PC-3 (cell line): ENCODE measurements at regions not wholly inside any gene's neighbourhood (a gene's known extent, or its start where the extent isn't known, plus 50 kb on each side); places are given as distances from the start of the nearest gene placed in this dataset.

Experiments used
- ATAC-seq: fragments of 200-7000 bp; cut with Tn5 transposase; 2 replicates; pipeline ENCODE4 v1.9.1; 2020; ENCODE audit warnings: mild to moderate bottlenecking, moderate library complexity
- BruUV-seq: library from RNA; stranded (reverse); fragments of 400-500 nt; replicated peaks from 2 replicates; lab custom pipeline; 2021; lab: Mats Ljungman, UMichigan
- CTCF ChIA-PET: fragments of 300-600 bp; sonication (Branson Sonifier 250); formaldehyde crosslinking; loops from one replicate; lab custom pipeline; 2022; ENCODE audit warnings: antibody characterized with exemption; lab: Charles Lee
- POLR2A ChIA-PET: fragments of 300-600 bp; sonication (Branson Sonifier 250); formaldehyde crosslinking; loops from one replicate; lab custom pipeline; 2022; ENCODE audit warnings: antibody characterized with exemption; ENCODE audit not compliant: unreplicated experiment; lab: Charles Lee
- DNase-seq: peaks from one replicate; pipeline ENCODE4 v3.0.0-alpha.2; 2015
- H2AFZ ChIP-seq: fragments of 300-600 bp; sonication (generic); 2 replicates; pipeline ENCODE4 v1.6.0; 2016; ENCODE audit warnings: antibody characterized with exemption, low read length
- H3F3A ChIP-seq: fragments of 300-600 bp; sonication (generic); one replicate; pipeline ENCODE4 v1.6.0; 2017; ENCODE audit warnings: antibody characterized with exemption, low read length, control low read depth, mild to moderate bottlenecking; ENCODE audit not compliant: unreplicated experiment
- H3K27ac ChIP-seq: fragments of 300-600 bp; sonication (generic); 2 replicates; pipeline ENCODE4 v1.5.1; 2016; ENCODE audit warnings: mild to moderate bottlenecking, low read length
- H3K27me3 ChIP-seq: fragments of 300-600 bp; sonication (generic); 2 replicates; pipeline ENCODE4 v1.6.1; 2016; ENCODE audit warnings: low read length, mixed read lengths
- H3K36me3 ChIP-seq: fragments of 300-600 bp; sonication (generic); 2 replicates; pipeline ENCODE4 v1.6.1; 2016; ENCODE audit warnings: low read depth, mixed run types, low read length, mixed read lengths
- H3K4me1 ChIP-seq: fragments of 300-600 bp; sonication (generic); 2 replicates; pipeline ENCODE4 v1.5.1; 2016; ENCODE audit warnings: low read length; ENCODE audit not compliant: insufficient read depth
- H3K4me2 ChIP-seq: fragments of 300-600 bp; sonication (generic); 2 replicates; pipeline ENCODE4 v1.6.0; 2016; ENCODE audit warnings: low read length
- H3K4me3 ChIP-seq: fragments of 300-600 bp; sonication (generic); 2 replicates; pipeline ENCODE4 v1.5.1; 2016; ENCODE audit warnings: mild to moderate bottlenecking, low read length, mixed read lengths
- H3K79me2 ChIP-seq: fragments of 300-600 bp; sonication (generic); 2 replicates; pipeline ENCODE4 v1.6.1; 2017; ENCODE audit warnings: low read length, mixed read lengths
- H3K9ac ChIP-seq: fragments of 300-600 bp; sonication (generic); 2 replicates; pipeline ENCODE4 v1.6.0; 2016; ENCODE audit warnings: mild to moderate bottlenecking, low read length
- H3K9me2 ChIP-seq: fragments of 300-600 bp; sonication (generic); replicated peaks from 2 replicates; pipeline ENCODE4 v1.6.1; 2016; ENCODE audit warnings: mixed run types, low read length, mixed read lengths
- H3K9me3 ChIP-seq: fragments of 300-600 bp; sonication (generic); 2 replicates; pipeline ENCODE4 v1.6.1; 2016; ENCODE audit warnings: low read length, mixed read lengths
- H4K20me1 ChIP-seq: fragments of 300-600 bp; sonication (generic); 2 replicates; pipeline ENCODE4 v1.6.1; 2016; ENCODE audit warnings: low read length, mixed read lengths
- CTCF ChIP-seq: fragments of 300-600 bp; sonication (generic); conservative IDR thresholded peaks from 2 replicates; pipeline ENCODE4 v1.5.1; 2017; ENCODE audit warnings: antibody characterized with exemption, low read depth, mild to moderate bottlenecking, low read length
- EZH2 ChIP-seq: fragments of 300-600 bp; sonication (generic); IDR thresholded peaks from one replicate; pipeline ENCODE4 v1.6.1; 2017; ENCODE audit warnings: antibody characterized with exemption, mild to moderate bottlenecking, low read length; ENCODE audit not compliant: unreplicated experiment
- EZH2phosphoT487 ChIP-seq: fragments of 300-600 bp; sonication (generic); IDR thresholded peaks from 2 replicates; pipeline ENCODE4 v1.6.1; 2018; ENCODE audit warnings: mild to moderate bottlenecking, antibody characterized with exemption, low read length, borderline replicate concordance
- intact Hi-C: fragments of 100-400 bp; cut with micrococcal nuclease; formaldehyde crosslinking; loops from 2 replicates; pipeline ENCODE4 v1.9.0; 2023

GRCh38 chr14:34354556-34354955 is 107.5 kb downstream of the SPTSSA start:
- peak; percentile 35 for ATAC-seq
- POLR2A ChIA-PET = no interaction called here
- Histone ChIP-seq H3F3A (no peaks in the 10 kb centered on the region), H3K27ac (peak overlapping the region; percentile 69), H2AFZ (no peak overlapping the region), H3K9me2 (no peaks in the 10 kb centered on the region), H3K79me2 (no peaks in the 10 kb centered on the region), H3K9ac (no peak overlapping the region), H4K20me1 (no peaks in the 10 kb centered on the region), H3K4me1 (peaks cover 26% of the 10 kb centered on the region), H3K27me3 (no peaks in the 10 kb centered on the region), H3K36me3 (no peaks in the 10 kb centered on the region), H3K4me2 (no peak overlapping the region; the same call in 1 of the 2 replicates), H3K9me3 (no peaks in the 10 kb centered on the region), H3K4me3 (no peak overlapping the region)
- CTCF ChIA-PET = no interaction called here
- BruUV-seq = no TSS peak
- peak; percentile 17 for DNase-seq
- intact Hi-C loops = no loop called here
- TF ChIP-seq EZH2phosphoT487 = no peak
- no peak for TF ChIP-seq CTCF
- TF ChIP-seq EZH2 = no peak

- no peak overlapping the region for H2AFZ ChIP-seq
- H3K36me3 ChIP-seq = no peaks in the 10 kb centered on the region
- BruUV-seq = no TSS peak
- ATAC-seq (no peak), DNase-seq (no peak)
- intact Hi-C loops = no loop called here
- H3K27ac ChIP-seq = no peak overlapping the region
- peaks cover 16% of the 10 kb centered on the region for H3K4me1 ChIP-seq
- no peaks in the 10 kb centered on the region for H3K9me3 ChIP-seq
- TF ChIP-seq EZH2 = no peak
- no peaks in the 10 kb centered on the region for H3K9me2 ChIP-seq
- no peaks in the 10 kb centered on the region for H4K20me1 ChIP-seq
- ChIA-PET POLR2A (no interaction called here), CTCF (no interaction called here)
- no peaks in the 10 kb centered on the region for H3K27me3 ChIP-seq
- H3K4me3 ChIP-seq = no peak overlapping the region
- no peak overlapping the region for H3K4me2 ChIP-seq
- no peaks in the 10 kb centered on the region for H3F3A ChIP-seq
- no peaks in the 10 kb centered on the region for H3K79me2 ChIP-seq
- no peak overlapping the region for H3K9ac ChIP-seq
Measured at GRCh38 chr14:34350903-34351302, 111.1 kb downstream of the SPTSSA start.

GRCh38 chr14:34348592-34348991 is 113.4 kb downstream of the SPTSSA start:
- Histone ChIP-seq H3K9ac (no peak overlapping the region), H3K36me3 (no peaks in the 10 kb centered on the region), H4K20me1 (no peaks in the 10 kb centered on the region), H3K9me3 (no peaks in the 10 kb centered on the region), H3K4me1 (no peaks in the 10 kb centered on the region), H3K4me2 (no peak overlapping the region), H3K9me2 (no peaks in the 10 kb centered on the region), H3K79me2 (no peaks in the 10 kb centered on the region), H3K27ac (no peak overlapping the region), H3F3A (no peaks in the 10 kb centered on the region), H2AFZ (no peak overlapping the region), H3K4me3 (no peak overlapping the region), H3K27me3 (no peaks in the 10 kb centered on the region)
- POLR2A ChIA-PET = interaction anchor here (0.6 kb wide), 2 partner anchors 15 to 120 kb away, joined by 3 read pairs; no protein-coding TSS in a partner anchor
- BruUV-seq = no TSS peak
- CTCF ChIA-PET = no interaction called here
- DNase-seq (no peak), ATAC-seq (no peak)
- intact Hi-C loops = no loop called here
- TF ChIP-seq CTCF (no peak), EZH2 (no peak), EZH2phosphoT487 (no peak)
